ENCODE measurements at regions not wholly inside any gene's neighbourhood (a gene's known extent, or its start where the extent isn't known, plus 50 kb on each side); places are given as distances from the start of the nearest gene placed in this dataset.

GRCh38 chr3:89562373-89562772 is 455.0 kb downstream of the EPHA3 start:
- TF ChIP-seq ELK4 (CRISPR knock-in tag; IDR thresholded peaks at IDR 0.05; ENCODE audit: borderline replicate concordance) (no peak), MBNL3 (CRISPR knock-in tag; conservative IDR thresholded peaks at IDR 0.05) (no peak), PHB2 (IDR thresholded peaks at IDR 0.05; ENCODE audit: partially characterized antibody) (no peak), CTCF (CRISPR knock-in tag; IDR thresholded peaks at IDR 0.05) (no peak), ZNF446 (CRISPR knock-in tag; IDR thresholded peaks at IDR 0.05) (no peak), ZBTB33 (CRISPR knock-in tag; IDR thresholded peaks at IDR 0.05) (no peak), TCF7L2 (IDR thresholded peaks at IDR 0.05; ENCODE audit: low read depth, low read length) (no peak), HNRNPK (IDR thresholded peaks at IDR 0.05; ENCODE audit: low read depth, low read length, poor library complexity, severe bottlenecking) (no peak), RARG (CRISPR knock-in tag; IDR thresholded peaks at IDR 0.05; ENCODE audit: low read depth) (no peak), PITX1 (CRISPR knock-in tag; IDR thresholded peaks at IDR 0.05) (no peak), GTF2F1 (IDR thresholded peaks at IDR 0.05; ENCODE audit: low read length) (no peak), MTERF4 (CRISPR knock-in tag; IDR thresholded peaks at IDR 0.05) (no peak), ARNT (IDR thresholded peaks at IDR 0.05) (no peak)

Data from HepG2 (cell line).